NCI-H526 (cell line): ENCODE measurements at regions not wholly inside any gene's neighbourhood (a gene's known extent, or its start where the extent isn't known, plus 50 kb on each side); places are given as distances from the start of the nearest gene placed in this dataset.

Experiments used
- DNase-seq, 2 experiments: peaks; one replicate each; lab custom pipeline; 2025; lab: John Stamatoyannopoulos, UW

GRCh38 chr3:111352585-111352984 is 189.4 kb upstream of the CD96 start:
- DNase-seq: no peak

GRCh38 chr3:111359261-111360030 is 182.6 kb upstream of the CD96 start:
- no peak for DNase-seq

DNA sequence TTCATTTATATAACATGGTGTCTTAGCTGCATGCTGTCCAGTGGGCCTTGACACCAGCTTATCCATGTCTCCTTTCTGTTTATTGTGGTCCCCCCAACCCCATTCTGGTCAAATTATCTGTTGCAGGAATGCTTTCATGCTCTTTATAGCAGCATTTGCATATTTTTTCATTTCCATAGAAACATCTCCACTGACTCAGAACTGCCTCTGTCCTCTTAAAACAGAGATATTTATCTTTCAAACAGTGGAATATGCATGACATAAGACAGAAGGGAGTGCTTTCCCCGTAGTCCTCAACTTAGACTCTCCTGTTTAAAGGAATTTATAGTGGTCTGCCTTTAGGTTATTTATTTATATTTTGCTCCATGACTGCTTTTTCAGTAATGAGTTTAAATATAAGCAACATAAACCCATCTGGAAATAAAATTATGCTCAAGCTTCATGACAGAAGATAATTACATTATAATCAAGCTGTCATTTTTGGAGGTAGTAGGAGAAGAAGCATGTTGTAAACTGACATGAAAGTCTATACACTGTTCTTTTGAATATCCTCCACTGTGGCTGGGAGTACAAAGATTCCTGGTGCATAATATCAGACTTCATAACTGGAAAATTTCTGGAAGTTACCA is 179.5 kb upstream of the CD96 start:
- DNase-seq: peak; percentile 73 to 76

DNA sequence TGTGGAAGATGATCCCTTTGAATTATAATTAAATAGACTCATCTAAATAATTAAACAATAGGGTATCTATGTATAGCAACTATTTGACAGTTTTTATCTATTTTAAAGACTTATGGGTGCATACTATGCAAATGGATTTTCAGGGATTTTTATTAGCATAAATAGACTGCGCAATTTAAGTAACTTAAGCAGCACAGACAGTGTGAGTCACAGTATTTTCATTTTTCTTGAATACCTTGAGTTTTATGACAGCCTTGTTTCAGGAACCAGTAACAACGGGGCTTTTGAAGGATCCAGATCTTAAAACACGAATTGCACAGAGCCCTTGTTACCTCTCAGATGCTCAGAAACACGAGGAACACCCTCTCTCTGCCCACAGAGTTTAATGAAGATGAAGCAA is 175.5 kb upstream of the CD96 start:
- DNase-seq: peak in 1 of 2 experiments; percentile 11

DNA sequence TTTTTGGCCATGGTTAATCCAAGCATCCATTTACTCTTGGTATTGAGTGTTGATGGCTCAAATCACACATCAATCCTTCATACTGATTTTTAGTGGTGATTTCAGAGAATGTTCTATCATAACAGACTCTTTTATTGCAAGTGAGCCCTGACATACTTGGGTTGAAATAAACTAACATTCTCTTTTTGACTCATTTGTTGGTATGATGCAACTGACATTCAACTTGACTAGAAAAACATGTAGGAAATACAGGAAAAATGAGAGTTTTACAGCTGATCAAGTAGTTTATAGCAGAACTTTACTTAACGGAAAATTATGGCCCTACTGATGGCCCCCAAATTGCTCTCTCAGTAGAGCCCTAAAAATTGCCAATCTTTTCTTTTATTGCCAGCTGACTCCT is 173.9 kb upstream of the CD96 start:
- DNase-seq: no peak

DNA sequence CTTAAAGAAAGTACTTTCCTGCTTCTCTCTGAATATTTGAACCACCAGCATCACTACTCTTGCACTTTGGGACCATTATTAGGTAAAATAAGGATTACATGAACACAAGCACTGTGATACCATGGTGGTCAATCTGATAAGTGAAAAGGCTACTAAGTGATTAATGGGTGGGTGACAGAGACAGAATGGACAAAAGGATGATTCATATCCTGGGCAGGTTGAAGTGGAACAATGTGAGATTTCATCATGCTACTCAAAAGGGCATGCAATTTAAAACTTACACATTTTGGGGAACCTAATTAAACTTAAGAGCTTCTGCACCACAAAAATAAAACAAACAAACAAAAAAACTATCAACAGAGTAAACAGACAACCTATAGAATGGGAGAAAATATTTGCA is 172.0 kb upstream of the CD96 start:
- DNase-seq: no peak

DNA sequence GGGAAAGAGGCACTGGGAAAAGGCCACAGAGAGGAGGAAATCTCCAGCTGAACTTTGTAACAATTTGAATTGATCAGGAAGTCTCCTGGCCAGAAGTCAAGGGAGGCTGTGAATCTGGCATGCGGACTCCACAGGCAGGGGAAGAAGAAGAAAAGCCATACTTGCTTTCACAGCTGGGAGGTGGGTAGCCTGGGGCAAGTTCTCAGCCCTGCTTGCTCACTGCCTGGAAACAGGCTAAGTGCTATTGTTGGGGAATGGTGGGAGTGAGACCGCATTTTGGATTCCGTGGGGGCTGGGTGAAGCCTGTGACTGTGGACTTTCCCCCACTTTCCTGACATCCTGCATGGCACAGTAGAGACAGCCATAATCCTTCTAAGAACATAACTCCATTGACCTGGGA is 168.8 kb upstream of the CD96 start:
- no peak for DNase-seq

- no peak for DNase-seq
Measured at GRCh38 chr3:111373861-111374260, 168.1 kb upstream of the CD96 start.

GRCh38 chr3:111385971-111386495 is 156.0 kb upstream of the CD96 start:
- DNase-seq: no peak

DNA sequence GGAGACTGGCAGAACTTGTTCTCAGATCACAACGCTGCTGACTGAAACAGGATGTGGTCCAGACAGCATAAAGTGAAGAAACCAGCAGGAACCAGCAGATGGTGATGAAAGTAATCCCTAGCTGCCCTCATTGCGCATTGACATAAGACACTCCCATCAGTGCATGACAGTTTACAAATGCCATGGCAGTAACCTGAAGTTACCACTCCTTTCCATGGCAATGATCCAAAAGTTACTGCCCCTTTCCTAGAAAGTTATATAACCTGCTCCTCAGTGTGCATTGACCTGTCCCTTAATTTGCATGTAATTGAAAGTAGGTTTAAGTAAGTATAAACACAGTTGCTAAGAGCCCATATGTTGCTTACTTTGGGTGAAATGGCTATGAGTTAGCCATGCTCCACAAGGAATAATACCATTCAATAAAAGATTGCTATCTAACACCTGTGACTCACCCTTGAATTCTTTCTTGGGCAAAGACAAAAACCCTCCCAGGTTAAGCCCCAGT is 149.1 kb upstream of the CD96 start:
- DNase-seq: peak in 1 of 2 experiments; percentile 3

- no peak for DNase-seq
Measured at GRCh38 chr3:111412656-111413055, 129.3 kb upstream of the CD96 start.

GRCh38 chr3:111414531-111414930 is 127.5 kb upstream of the CD96 start:
- DNase-seq: no peak

DNA sequence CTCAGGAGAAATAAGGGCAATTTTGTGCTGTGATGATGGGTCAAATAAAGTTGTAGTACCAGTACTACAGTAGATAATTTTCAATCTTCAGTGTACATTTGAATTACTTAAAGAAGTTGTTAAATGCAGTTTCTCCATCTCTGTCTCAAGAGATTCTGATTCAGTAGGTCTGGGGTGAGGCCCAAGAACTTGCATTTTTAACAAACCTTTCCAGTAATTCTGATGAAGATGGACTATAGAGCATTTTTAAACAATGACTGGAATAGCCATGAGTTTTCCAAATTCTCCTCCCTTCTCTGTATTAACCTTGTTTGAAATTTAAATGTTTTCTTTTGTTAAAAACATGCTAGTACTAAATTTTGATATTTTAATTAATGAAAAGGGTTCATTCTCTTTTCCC is 127.0 kb upstream of the CD96 start:
- DNase-seq: no peak

DNA sequence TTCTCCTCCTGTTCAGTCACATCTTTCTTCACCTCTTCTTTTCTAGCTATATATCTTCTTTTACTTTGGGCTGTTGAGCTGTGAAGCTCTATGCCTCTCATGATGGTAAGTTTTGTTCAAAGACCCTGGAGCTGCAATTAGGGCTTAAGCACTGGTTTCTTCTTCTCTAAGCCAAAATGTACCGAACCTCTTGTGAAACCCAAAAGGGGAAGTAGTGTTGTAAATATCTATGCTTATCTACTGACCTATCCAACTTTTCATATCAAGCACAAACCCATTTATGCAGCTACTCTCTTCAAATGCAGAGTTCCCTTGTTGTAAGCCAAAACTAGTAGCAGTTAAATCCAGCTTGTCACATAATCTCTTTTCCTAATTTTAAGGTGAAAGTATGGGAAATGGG is 123.6 kb upstream of the CD96 start:
- DNase-seq: no peak

- DNase-seq: no peak
Measured at GRCh38 chr3:111428301-111428700, 113.7 kb upstream of the CD96 start.

GRCh38 chr3:111434941-111435622 is 106.9 kb upstream of the CD96 start:
- DNase-seq: no peak

GRCh38 chr3:111438283-111438682 is 103.7 kb upstream of the CD96 start:
- DNase-seq: no peak

- no peak for DNase-seq
Measured at GRCh38 chr3:111454551-111454950, 87.4 kb upstream of the CD96 start.

- no peak for DNase-seq
Measured at GRCh38 chr3:111465081-111465670, 76.8 kb upstream of the CD96 start.

DNA sequence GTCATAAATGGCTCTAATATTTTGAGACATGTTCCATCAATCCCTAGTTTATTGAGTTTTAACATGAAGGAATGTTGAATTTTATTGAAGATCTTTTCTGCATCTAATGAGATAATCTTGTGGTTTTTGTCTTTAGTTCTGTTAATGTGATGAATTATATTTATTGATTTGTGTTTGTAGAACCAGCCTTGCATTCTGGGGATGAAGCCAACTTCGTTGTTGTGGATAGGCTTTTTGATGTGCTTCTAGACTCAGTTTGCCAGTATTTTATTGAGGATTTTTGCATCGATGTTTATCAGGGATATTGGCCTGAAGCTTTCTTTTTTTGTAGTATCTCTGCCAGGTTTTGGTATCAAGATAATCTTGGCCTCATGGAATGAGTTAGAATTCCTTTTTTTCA is 72.0 kb upstream of the CD96 start:
- DNase-seq: no peak

GRCh38 chr3:111471831-111472230 is 70.2 kb upstream of the CD96 start:
- DNase-seq: no peak

DNA sequence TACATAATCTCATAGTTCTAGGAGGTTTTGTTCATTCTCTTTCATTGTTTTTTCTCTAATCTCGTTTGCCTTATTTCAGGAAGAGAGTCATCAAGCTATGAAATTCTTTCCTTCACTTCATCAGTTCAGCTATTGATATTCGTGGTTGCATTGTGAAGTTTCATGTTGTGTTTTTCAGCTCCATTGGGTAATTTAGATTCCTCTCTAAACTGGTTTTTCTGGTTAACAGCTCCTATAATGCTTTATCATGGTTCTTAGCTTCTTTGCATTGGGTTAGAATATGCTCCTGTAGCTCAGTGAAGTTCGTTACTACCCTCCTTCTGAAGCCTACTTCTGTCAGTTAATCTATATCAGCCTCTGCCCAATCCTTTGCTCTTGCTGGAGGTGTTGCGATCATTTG is 69.4 kb upstream of the CD96 start:
- no peak for DNase-seq
